Spleen (tissue), 11 donors: ENCODE measurements at regions not wholly inside any gene's neighbourhood (a gene's known extent, or its start where the extent isn't known, plus 50 kb on each side); places are given as distances from the start of the nearest gene placed in this dataset.

Source experiments
- DNase-seq: peaks from one replicate; pipeline ENCODE4 v3.0.0-alpha.2; 2020
- H3K27ac ChIP-seq, 8 donors: fragments of 200-600 bp; sonication (generic) in 7 of 8; 1 replicate in 4 of 8; 2 replicates in 4 of 8; pipeline versions ENCODE4 v1.5.0 to v1.8.0; 2016 to 2021; ENCODE audit warnings: inconsistent platforms in 4 of 8, mild to moderate bottlenecking in 4 of 8, moderate library complexity in 1 of 8
- H3K27me3 ChIP-seq, 7 donors: fragments of 200-600 bp; sonication (generic) in 6 of 7; replicated peaks in 1 of 7; 1 replicate in 4 of 7; 2 replicates in 3 of 7; pipeline versions ENCODE4 v1.5.0 to v1.8.0; 2016 to 2021; ENCODE audit warnings: inconsistent platforms in 3 of 7, mild to moderate bottlenecking in 1 of 7
- H3K36me3 ChIP-seq, 6 donors: fragments of 200-600 bp; sonication (generic) in 5 of 6; 1 replicate in 4 of 6; 2 replicates in 2 of 6; pipeline versions ENCODE4 v1.5.0 to v1.8.0; 2016 to 2021; ENCODE audit warnings: inconsistent platforms in 2 of 6
- H3K4me1 ChIP-seq, 6 donors: fragments of 200-600 bp; sonication (generic) in 5 of 6; 1 replicate in 3 of 6; 2 replicates in 3 of 6; pipeline versions ENCODE4 v1.5.0 to v1.8.0; 2016 to 2021; ENCODE audit warnings: inconsistent platforms in 3 of 6
- H3K4me3 ChIP-seq, 8 donors: fragments of 200-600 bp; sonication (generic) in 7 of 8; 1 replicate in 4 of 8; 2 replicates in 4 of 8; pipeline versions ENCODE4 v1.5.0 to v1.8.0; 2016 to 2021; ENCODE audit warnings: inconsistent platforms in 4 of 8, mild to moderate bottlenecking in 4 of 8, moderate library complexity in 2 of 8
- H3K9me3 ChIP-seq, 8 donors: fragments of 200-600 bp; sonication (generic) in 7 of 8; 1 replicate in 4 of 8; 2 replicates in 4 of 8; pipeline versions ENCODE4 v1.5.0 to v1.8.0; 2016 to 2021; ENCODE audit warnings: inconsistent platforms in 4 of 8
- POLR2A ChIP-seq, 3 donors: fragments of 450-650 bp; IDR thresholded peaks; one replicate each; pipeline ENCODE4 v1.5.1; 2017; ENCODE audit warnings: antibody characterized with exemption in 3 of 3, mild to moderate bottlenecking in 1 of 3
- POLR2AphosphoS5 ChIP-seq, 3 donors: sonication (generic); formaldehyde crosslinking; IDR thresholded peaks; one replicate each; pipeline ENCODE4 v1.5.1; 2017; ENCODE audit warnings: antibody characterized with exemption in 3 of 3
- WGBS, 5 donors: extraction: QIAGEN DNeasy Blood & Tissue Kit in 3 of 5; methylation state at CpG; one replicate each; pipeline versions ENCODE4 v1.1.5 to v1.1.7; 2013 to 2018; 5-methylcytosine and 5-hydroxymethylcytosine counted together
- intact Hi-C: fragments of 100-400 bp; cut with DNase I; formaldehyde crosslinking; loops from one replicate; pipeline ENCODE4 v1.15.0; 2023; ENCODE audit warnings: low total_unique reads
- TF ChIP-seq, protein P1 (sequence below), 11 experiments: fragments of 200-600 bp in 7 of 11; fragments of 450-650 bp in 4 of 11; sonication (generic) in 4 of 11; IDR thresholded peaks in 8 of 11; conservative IDR thresholded peaks in 3 of 11; 1 replicate in 7 of 11; 2 replicates in 4 of 11; pipeline versions ENCODE4 v1.4.0 to v1.8.0; 2016 to 2021; ENCODE audit warnings: antibody characterized with exemption in 11 of 11, inconsistent platforms in 4 of 11, mild to moderate bottlenecking in 1 of 11
- donor health status: healthy with polysubstance abuse.
- donor health status: DM: no; HTN: no; CAD: no; lungs with moderate emphysema.
- donor health status: DM: no; HTN: no; CAD: no.
- donor health status: Bipolar disorder and iron deficiency.
- donor health status: healthy.
- donor health status: DM: no; HTN: no; CAD: no.
- donor health status: DM: yes; HTN: yes; CAD: no.

DNA sequence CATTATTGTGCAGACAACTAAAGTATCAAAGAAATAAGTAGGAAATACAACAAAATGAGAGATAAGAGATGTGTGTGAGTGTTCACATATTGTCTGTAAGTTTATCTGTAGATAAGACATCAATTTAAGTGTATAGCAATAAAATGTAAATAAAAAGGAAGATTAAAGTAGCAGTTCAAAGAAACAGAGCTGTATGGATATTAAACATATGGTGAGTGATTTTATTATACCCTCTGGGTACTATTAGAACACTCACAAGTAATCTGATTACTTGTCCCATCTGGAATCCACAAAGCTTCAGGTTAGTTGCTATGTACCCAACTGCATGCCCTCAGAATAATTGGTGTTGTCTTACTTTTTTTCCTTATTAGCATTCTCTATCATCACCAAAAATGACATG, 747.9 kb upstream of the ADGRL3 start:
- DNase-seq: no peak
- H3K9me3 ChIP-seq: peaks cover 0 to 21% (median 0%) of the 10 kb centered on the region in 8 donors
- H3K27me3 ChIP-seq: no peaks in the 10 kb centered on the region
- no peaks in the 10 kb centered on the region for H3K4me1 ChIP-seq
- intact Hi-C loops: no loop called here
- no peak for TF ChIP-seq POLR2A (IDR thresholded peaks at IDR 0.05)
- TF ChIP-seq, protein P1, sequence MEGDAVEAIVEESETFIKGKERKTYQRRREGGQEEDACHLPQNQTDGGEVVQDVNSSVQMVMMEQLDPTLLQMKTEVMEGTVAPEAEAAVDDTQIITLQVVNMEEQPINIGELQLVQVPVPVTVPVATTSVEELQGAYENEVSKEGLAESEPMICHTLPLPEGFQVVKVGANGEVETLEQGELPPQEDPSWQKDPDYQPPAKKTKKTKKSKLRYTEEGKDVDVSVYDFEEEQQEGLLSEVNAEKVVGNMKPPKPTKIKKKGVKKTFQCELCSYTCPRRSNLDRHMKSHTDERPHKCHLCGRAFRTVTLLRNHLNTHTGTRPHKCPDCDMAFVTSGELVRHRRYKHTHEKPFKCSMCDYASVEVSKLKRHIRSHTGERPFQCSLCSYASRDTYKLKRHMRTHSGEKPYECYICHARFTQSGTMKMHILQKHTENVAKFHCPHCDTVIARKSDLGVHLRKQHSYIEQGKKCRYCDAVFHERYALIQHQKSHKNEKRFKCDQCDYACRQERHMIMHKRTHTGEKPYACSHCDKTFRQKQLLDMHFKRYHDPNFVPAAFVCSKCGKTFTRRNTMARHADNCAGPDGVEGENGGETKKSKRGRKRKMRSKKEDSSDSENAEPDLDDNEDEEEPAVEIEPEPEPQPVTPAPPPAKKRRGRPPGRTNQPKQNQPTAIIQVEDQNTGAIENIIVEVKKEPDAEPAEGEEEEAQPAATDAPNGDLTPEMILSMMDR (IDR thresholded peaks at IDR 0.05 in 8 of 11, conservative IDR thresholded peaks at IDR 0.05 in 3 of 11): no peak
- TF ChIP-seq POLR2AphosphoS5 (IDR thresholded peaks at IDR 0.05): no peak
- no peak overlapping the region for H3K27ac ChIP-seq
- no peaks in the 10 kb centered on the region for H3K36me3 ChIP-seq
- no peak overlapping the region for H3K4me3 ChIP-seq

DNA sequence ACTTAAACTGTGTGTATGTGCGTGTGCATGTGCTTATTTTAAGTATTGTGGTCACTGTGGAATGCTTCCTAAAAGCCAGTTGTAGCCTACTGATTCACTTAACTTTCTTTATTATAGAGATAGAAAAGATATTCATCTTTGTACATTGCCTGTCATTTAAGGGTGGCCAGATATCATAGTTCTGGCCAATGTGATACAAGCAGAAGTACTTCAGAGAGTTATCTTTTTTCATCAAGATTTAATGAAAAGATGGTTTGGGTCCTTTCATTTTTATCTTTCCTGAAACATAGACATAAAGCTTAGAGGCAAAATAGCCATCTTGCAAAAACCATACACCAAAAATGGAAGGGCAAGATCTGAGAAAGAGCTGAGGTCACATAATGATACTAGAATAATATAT, 744.7 kb upstream of the ADGRL3 start:
- intact Hi-C loops: no loop called here
- Histone ChIP-seq H3K27me3 (no peaks in the 10 kb centered on the region), H3K4me3 (no peak overlapping the region), H3K27ac (no peak overlapping the region), H3K36me3 (no peaks in the 10 kb centered on the region), H3K4me1 (no peaks in the 10 kb centered on the region), H3K9me3 (peaks cover 0 to 17% (median 2%) of the 10 kb centered on the region in 8 donors)
- DNase-seq: no peak
- TF ChIP-seq POLR2AphosphoS5 (IDR thresholded peaks at IDR 0.05) (no peak), POLR2A (IDR thresholded peaks at IDR 0.05) (no peak)
- TF ChIP-seq, protein P1 (IDR thresholded peaks at IDR 0.05 in 8 of 11, conservative IDR thresholded peaks at IDR 0.05 in 3 of 11): no peak
- 79 to 92% (median 85%) methylated on average over 1 of the region's 1 CpG for WGBS, 5 donors

DNA sequence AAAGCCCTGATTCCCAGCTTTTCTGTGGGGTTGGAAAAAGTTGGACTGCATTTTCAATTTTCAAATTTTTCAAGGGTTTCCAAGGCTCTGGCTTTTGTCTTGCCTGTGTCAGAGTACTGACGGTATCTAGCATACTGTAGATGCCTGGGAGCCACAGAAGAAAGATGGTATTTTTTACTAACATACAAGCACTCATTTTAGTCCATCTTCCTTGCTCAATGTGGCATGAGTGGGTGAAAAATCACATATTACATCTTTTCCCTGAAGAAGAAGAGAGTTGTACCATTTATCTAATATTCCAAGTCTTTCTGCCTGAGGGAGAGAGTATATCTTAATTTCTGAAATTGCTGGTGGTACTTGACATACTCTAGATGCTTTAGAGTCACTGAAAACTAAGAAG, 738.6 kb upstream of the ADGRL3 start:
- H3K27ac ChIP-seq: no peak overlapping the region
- H3K4me1 ChIP-seq: no peaks in the 10 kb centered on the region
- H3K27me3 ChIP-seq: no peaks in the 10 kb centered on the region
- H3K9me3 ChIP-seq: peaks cover 4 to 39% (median 28%) of the 10 kb centered on the region in 8 donors
- H3K4me3 ChIP-seq: no peak overlapping the region
- intact Hi-C loops: no loop called here
- no peaks in the 10 kb centered on the region for H3K36me3 ChIP-seq
- DNase-seq: no peak
- WGBS, 5 donors: 58 to 89% (median 70%) methylated on average over 1 of the region's 1 CpG
- TF ChIP-seq POLR2AphosphoS5 (IDR thresholded peaks at IDR 0.05) (no peak), POLR2A (IDR thresholded peaks at IDR 0.05) (no peak)
- TF ChIP-seq, protein P1 (IDR thresholded peaks at IDR 0.05 in 8 of 11, conservative IDR thresholded peaks at IDR 0.05 in 3 of 11): no peak

GRCh38 chr4:60463857-60464502, 736.1 kb upstream of the ADGRL3 start:
- WGBS, 5 donors: 41 to 67% (median 60%) methylated on average over 3 to 4 of the region's 4 CpGs
- Histone ChIP-seq H3K36me3 (no peaks in the 10 kb centered on the region), H3K9me3 (peaks cover 4 to 46% (median 32%) of the 10 kb centered on the region in 8 donors), H3K27me3 (no peaks in the 10 kb centered on the region), H3K4me3 (no peak overlapping the region), H3K27ac (no peak overlapping the region), H3K4me1 (no peaks in the 10 kb centered on the region)
- intact Hi-C loops: no loop called here
- no peak for DNase-seq
- TF ChIP-seq POLR2A (IDR thresholded peaks at IDR 0.05): no peak
- TF ChIP-seq, protein P1 (IDR thresholded peaks at IDR 0.05 in 8 of 11, conservative IDR thresholded peaks at IDR 0.05 in 3 of 11): no peak
- TF ChIP-seq POLR2AphosphoS5 (IDR thresholded peaks at IDR 0.05): no peak
